ENCODE measurements at regions not wholly inside any gene's neighbourhood (a gene's known extent, or its start where the extent isn't known, plus 50 kb on each side); places are given as distances from the start of the nearest gene placed in this dataset.
"Not testable (repeated sequence)": the region's sequence is repeated elsewhere in the genome, so short reads cannot be mapped to it uniquely, and the experiment has no call there.

DNA sequence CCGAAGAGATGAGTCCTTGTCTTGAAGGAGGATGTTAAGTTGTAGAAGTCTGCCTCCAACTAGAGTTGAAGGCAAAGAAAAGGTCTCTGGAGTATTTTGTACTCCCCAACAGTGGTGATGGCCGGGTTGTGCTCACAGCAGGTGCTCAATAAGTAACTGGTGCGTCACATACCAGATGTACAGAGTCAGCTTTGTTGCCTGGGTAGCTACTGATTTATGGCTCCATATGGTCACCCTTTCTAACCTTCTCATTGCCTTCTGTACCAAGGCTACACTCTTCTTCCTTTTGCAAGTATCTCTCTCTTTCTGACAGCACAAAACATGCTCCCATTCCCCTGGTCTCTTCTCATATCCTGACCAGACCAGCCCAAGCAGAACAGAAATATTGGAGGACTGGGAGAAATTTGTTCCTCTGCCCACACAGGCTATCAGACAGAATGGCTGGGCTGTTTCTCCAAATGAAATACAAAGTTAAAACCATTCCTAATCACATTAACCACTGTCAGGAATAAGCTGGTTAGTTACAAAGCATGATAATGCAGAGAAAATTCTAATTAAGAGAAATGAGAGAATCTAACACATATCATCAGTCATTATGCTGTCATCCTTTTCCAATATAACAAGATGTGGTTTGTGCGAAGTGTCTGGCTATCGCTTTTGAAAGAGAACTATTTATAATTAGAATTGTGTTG is 150.1 kb upstream of the LRRN1 start:
- H3K79me2 ChIP-seq (ENCODE audit: low read length), result no peaks in the 10 kb centered on the region
- no peak overlapping the region for H2AFZ ChIP-seq (ENCODE audit: low read length)
- H3K4me1 ChIP-seq (ENCODE audit: low read length), result no peaks in the 10 kb centered on the region
- H3K27me3 ChIP-seq (ENCODE audit: low read length), result no peaks in the 10 kb centered on the region
- no peaks in the 10 kb centered on the region for H3K9me2 ChIP-seq (replicated peaks; ENCODE audit: insufficient read depth, low read length)
- no peak overlapping the region for H3K9ac ChIP-seq (ENCODE audit: low read length)
- no peak overlapping the region for H3K27ac ChIP-seq (ENCODE audit: low read length)
- no peaks in the 10 kb centered on the region for H4K20me1 ChIP-seq (ENCODE audit: insufficient read depth, low read depth, low read length)
- no peak overlapping the region for H3K4me3 ChIP-seq (ENCODE audit: low read length)
- no peak overlapping the region for H3K4me2 ChIP-seq (ENCODE audit: low read depth, low read length, poor library complexity, severe bottlenecking)
- no peaks in the 10 kb centered on the region for H3K9me3 ChIP-seq (ENCODE audit: low read length)
- no peak for DNase-seq
- no peaks in the 10 kb centered on the region for H3K36me3 ChIP-seq (ENCODE audit: insufficient read depth, low read length)

DNA sequence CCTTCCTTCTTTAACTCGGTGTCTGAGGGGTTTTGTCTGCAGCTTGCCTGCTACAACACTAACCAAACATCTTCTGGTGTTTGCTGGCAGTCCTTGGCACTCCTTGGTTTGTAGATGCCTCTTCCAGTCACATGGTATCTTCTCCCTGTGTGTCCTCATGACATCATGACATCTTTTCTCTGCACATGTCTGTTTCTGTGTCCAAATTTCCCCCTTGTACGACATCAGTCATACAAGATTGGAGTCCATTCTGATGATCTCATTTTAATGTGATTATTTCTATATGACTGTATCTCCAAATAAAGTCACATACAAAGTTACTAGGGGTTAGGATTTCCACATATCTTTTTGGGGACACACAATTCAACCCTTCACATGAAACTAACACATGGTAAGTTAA is 152.3 kb upstream of the LRRN1 start:
- H3K27me3 ChIP-seq (ENCODE audit: low read length), result no peaks in the 10 kb centered on the region
- H3K36me3 ChIP-seq (ENCODE audit: insufficient read depth, low read length), result no peaks in the 10 kb centered on the region
- H3K4me3 ChIP-seq (ENCODE audit: low read length), result no peak overlapping the region
- no peak for DNase-seq
- no peaks in the 10 kb centered on the region for H3K79me2 ChIP-seq (ENCODE audit: low read length)
- H3K4me2 ChIP-seq (ENCODE audit: low read depth, low read length, poor library complexity, severe bottlenecking), result no peak overlapping the region
- no peak overlapping the region for H3K9ac ChIP-seq (ENCODE audit: low read length)
- H3K9me3 ChIP-seq (ENCODE audit: low read length), result no peaks in the 10 kb centered on the region
- H4K20me1 ChIP-seq (ENCODE audit: insufficient read depth, low read depth, low read length), result no peaks in the 10 kb centered on the region
- H3K9me2 ChIP-seq (replicated peaks; ENCODE audit: insufficient read depth, low read length), result no peaks in the 10 kb centered on the region
- no peaks in the 10 kb centered on the region for H3K4me1 ChIP-seq (ENCODE audit: low read length)
- H3K27ac ChIP-seq (ENCODE audit: low read length), result no peak overlapping the region
- no peak overlapping the region for H2AFZ ChIP-seq (ENCODE audit: low read length)

DNA sequence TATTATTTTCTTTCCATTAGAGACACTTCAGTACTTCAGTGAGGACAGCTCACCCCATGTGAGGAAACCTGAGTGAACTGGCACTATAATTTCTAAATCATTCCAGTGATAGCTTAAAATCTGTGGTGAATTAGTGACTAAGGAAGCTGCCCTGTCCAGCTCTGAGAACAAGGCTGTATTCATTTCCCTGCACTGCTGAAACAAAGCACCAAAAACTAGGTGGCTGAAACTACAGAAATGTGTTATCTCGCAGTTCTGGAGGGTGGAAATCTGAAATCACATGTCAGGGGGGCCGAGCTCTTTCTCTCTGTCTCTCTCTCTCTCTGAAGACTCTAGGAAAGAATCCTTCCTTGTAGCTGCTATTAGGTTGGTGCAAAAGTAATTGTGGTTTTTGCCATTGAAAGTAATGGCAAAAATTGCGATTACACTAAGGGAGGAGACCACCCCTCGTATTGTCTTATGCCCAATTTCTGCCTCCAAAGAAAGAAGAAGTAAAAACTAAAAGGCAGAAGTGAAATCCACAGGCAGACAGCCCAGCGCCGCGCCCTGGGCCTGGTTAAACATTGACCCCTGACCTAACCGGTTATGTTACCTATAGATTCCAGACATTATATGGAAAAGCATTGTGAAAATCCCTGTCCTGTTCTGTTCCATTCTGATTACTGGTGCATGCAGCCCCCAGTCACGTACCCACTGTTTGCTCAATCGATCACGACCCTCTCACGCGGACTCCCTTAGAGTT is 153.0 kb upstream of the LRRN1 start:
- not testable (repeated sequence) for H3K36me3 ChIP-seq (ENCODE audit: insufficient read depth, low read length); H4K20me1 ChIP-seq (ENCODE audit: insufficient read depth, low read depth, low read length); H3K4me2 ChIP-seq (ENCODE audit: low read depth, low read length, poor library complexity, severe bottlenecking); H3K27ac ChIP-seq (ENCODE audit: low read length); H2AFZ ChIP-seq (ENCODE audit: low read length); H3K27me3 ChIP-seq (ENCODE audit: low read length); DNase-seq; H3K9me3 ChIP-seq (ENCODE audit: low read length); H3K4me1 ChIP-seq (ENCODE audit: low read length); H3K4me3 ChIP-seq (ENCODE audit: low read length); H3K79me2 ChIP-seq (ENCODE audit: low read length); H3K9ac ChIP-seq (ENCODE audit: low read length); H3K9me2 ChIP-seq (replicated peaks; ENCODE audit: insufficient read depth, low read length)

DNA sequence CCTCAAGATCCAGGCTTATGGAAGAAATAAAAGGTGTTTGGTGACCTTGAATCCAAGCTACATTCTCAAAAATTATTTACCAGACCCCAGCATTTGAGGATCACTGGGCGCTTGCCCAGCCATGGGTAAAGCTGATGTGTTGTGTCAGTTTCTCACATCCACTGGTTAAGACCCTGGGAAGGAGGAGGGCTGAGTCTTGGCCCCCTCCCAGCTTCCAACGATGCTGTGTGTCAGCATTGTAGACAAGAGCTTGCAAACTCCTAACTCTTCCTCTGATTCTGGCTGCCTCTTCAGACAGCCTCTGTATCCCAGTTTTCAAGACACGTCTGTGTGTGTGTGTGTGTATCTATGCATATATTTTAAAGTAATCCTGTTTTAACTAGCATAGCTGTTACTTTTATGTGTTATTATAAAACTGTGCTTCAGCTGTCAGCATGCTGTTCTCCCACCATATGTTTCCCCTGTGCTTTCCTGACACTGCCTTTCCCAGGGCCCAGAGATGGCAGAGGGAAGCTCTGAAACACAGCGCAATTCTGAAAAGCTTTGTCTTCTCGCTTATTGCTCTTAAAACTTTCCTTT is 157.3 kb upstream of the LRRN1 start:
- no peak overlapping the region for H3K9ac ChIP-seq (ENCODE audit: low read length)
- no peak for DNase-seq
- H3K4me3 ChIP-seq (ENCODE audit: low read length), result no peak overlapping the region
- no peak overlapping the region for H3K27ac ChIP-seq (ENCODE audit: low read length)
- H3K9me3 ChIP-seq (ENCODE audit: low read length), result no peaks in the 10 kb centered on the region
- no peak overlapping the region for H3K4me2 ChIP-seq (ENCODE audit: low read depth, low read length, poor library complexity, severe bottlenecking)
- no peaks in the 10 kb centered on the region for H3K79me2 ChIP-seq (ENCODE audit: low read length)
- no peak overlapping the region for H2AFZ ChIP-seq (ENCODE audit: low read length)
- H4K20me1 ChIP-seq (ENCODE audit: insufficient read depth, low read depth, low read length), result no peaks in the 10 kb centered on the region
- H3K4me1 ChIP-seq (ENCODE audit: low read length), result no peaks in the 10 kb centered on the region
- no peaks in the 10 kb centered on the region for H3K36me3 ChIP-seq (ENCODE audit: insufficient read depth, low read length)
- no peaks in the 10 kb centered on the region for H3K9me2 ChIP-seq (replicated peaks; ENCODE audit: insufficient read depth, low read length)
- no peaks in the 10 kb centered on the region for H3K27me3 ChIP-seq (ENCODE audit: low read length)

DNA sequence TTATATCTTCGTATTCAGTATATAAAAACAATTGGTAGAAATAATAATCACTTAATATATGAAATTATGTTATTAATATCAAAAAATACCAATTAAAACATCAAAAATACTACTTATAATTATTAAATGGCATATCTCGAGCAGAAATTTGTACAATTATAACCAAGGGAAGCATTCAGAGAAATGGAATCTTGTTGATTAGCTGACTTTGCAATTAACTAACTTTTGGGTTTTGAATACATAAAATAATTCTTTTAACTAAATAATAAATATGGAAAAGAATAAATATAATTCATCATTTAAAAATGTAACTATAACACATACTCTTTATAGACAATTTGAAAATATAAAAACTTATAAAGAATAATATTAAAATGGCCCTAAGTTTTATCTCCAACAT is 160.2 kb upstream of the LRRN1 start:
- Histone ChIP-seq H2AFZ (ENCODE audit: low read length) (no peak overlapping the region), H3K9ac (ENCODE audit: low read length) (no peak overlapping the region), H3K4me2 (ENCODE audit: low read depth, low read length, poor library complexity, severe bottlenecking) (no peak overlapping the region), H3K79me2 (ENCODE audit: low read length) (no peaks in the 10 kb centered on the region), H3K4me1 (ENCODE audit: low read length) (no peaks in the 10 kb centered on the region), H3K36me3 (ENCODE audit: insufficient read depth, low read length) (no peaks in the 10 kb centered on the region), H3K4me3 (ENCODE audit: low read length) (no peak overlapping the region), H3K27ac (ENCODE audit: low read length) (no peak overlapping the region), H3K9me3 (ENCODE audit: low read length) (no peaks in the 10 kb centered on the region), H3K27me3 (ENCODE audit: low read length) (no peaks in the 10 kb centered on the region), H3K9me2 (replicated peaks; ENCODE audit: insufficient read depth, low read length) (no peaks in the 10 kb centered on the region), H4K20me1 (ENCODE audit: insufficient read depth, low read depth, low read length) (no peaks in the 10 kb centered on the region)
- no peak for DNase-seq

DNA sequence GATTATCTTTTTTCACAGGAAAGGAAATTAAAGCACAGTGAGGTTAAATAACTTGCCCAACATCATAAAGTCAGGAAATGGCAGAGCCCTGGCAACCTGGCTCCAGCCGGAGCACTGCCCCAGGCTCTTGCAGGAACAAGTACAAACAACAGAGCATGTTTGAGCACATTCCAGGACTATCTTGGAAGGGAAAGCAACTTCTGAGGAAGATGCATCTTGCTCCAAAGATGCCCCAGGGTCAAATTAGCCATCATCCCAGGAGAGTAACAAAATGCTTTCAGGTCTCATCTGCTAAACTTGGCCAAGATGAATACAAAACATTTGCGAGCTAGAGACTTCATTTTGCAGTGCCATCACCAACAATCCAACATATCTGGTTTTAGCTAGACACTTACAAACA is 162.4 kb upstream of the LRRN1 start:
- Histone ChIP-seq H3K4me2 (ENCODE audit: low read depth, low read length, poor library complexity, severe bottlenecking) (no peak overlapping the region), H3K79me2 (ENCODE audit: low read length) (no peaks in the 10 kb centered on the region)
- no peak for DNase-seq

DNA sequence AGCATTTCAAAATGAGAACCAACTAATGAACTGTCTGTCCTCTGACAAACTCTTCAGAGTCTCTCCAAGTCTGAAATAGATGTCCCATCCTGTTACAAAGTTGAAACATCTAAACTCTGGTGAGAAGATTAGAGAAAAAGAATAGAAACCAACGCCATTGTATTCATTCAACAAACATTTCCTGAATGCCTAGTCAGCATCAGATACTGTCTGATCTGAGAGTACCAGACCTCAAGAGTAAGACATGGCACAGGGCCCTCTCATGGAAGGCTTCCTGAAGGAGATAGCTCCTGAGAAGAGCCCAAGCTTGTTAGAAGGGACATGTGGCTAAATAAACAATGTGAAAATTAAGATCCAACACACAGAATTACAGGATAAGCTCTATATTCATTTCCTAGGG is 164.1 kb upstream of the LRRN1 start:
- Histone ChIP-seq H3K4me3 (ENCODE audit: low read length) (no peak overlapping the region), H3K4me2 (ENCODE audit: low read depth, low read length, poor library complexity, severe bottlenecking) (no peak overlapping the region), H3K36me3 (ENCODE audit: insufficient read depth, low read length) (no peaks in the 10 kb centered on the region), H4K20me1 (ENCODE audit: insufficient read depth, low read depth, low read length) (no peaks in the 10 kb centered on the region), H3K27ac (ENCODE audit: low read length) (no peak overlapping the region), H3K9me2 (replicated peaks; ENCODE audit: insufficient read depth, low read length) (no peaks in the 10 kb centered on the region), H3K27me3 (ENCODE audit: low read length) (no peaks in the 10 kb centered on the region), H2AFZ (ENCODE audit: low read length) (no peak overlapping the region), H3K79me2 (ENCODE audit: low read length) (no peaks in the 10 kb centered on the region), H3K9me3 (ENCODE audit: low read length) (no peaks in the 10 kb centered on the region), H3K9ac (ENCODE audit: low read length) (no peak overlapping the region), H3K4me1 (ENCODE audit: low read length) (no peaks in the 10 kb centered on the region)
- no peak for DNase-seq

More for the DNA sequence above, 162.4 kb upstream of the LRRN1 start:
- no peak overlapping the region for H3K4me3 ChIP-seq (ENCODE audit: low read length)
- H4K20me1 ChIP-seq (ENCODE audit: insufficient read depth, low read depth, low read length), result no peaks in the 10 kb centered on the region
- H3K27me3 ChIP-seq (ENCODE audit: low read length), result no peaks in the 10 kb centered on the region
- no peak overlapping the region for H3K27ac ChIP-seq (ENCODE audit: low read length)
- no peaks in the 10 kb centered on the region for H3K4me1 ChIP-seq (ENCODE audit: low read length)
- H3K9me2 ChIP-seq (replicated peaks; ENCODE audit: insufficient read depth, low read length), result no peaks in the 10 kb centered on the region
- no peak overlapping the region for H2AFZ ChIP-seq (ENCODE audit: low read length)
- no peak overlapping the region for H3K9ac ChIP-seq (ENCODE audit: low read length)
- no peaks in the 10 kb centered on the region for H3K9me3 ChIP-seq (ENCODE audit: low read length)
- no peaks in the 10 kb centered on the region for H3K36me3 ChIP-seq (ENCODE audit: insufficient read depth, low read length)

DNA sequence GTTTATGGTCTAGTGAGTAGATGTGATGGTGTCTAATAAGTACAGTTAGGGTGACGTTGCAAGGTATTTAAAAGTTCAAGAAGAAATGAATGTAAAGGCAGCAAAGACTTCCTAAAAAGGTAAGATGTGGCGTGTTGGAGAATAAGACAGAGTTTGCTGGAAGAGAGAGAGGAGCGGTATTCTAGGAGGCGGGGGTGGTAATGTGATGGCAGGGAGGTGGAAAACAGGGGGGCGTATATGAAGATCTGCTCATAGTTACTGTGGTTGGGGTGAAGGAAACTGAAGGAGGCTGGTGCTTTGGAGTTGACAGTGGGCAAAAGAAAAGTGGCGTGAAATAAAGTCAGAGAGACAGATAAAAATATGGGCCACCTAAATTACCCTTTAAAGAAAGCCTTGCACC is 164.9 kb upstream of the LRRN1 start:
- H4K20me1 ChIP-seq (ENCODE audit: insufficient read depth, low read depth, low read length), result no peaks in the 10 kb centered on the region
- no peak overlapping the region for H3K9ac ChIP-seq (ENCODE audit: low read length)
- no peaks in the 10 kb centered on the region for H3K4me1 ChIP-seq (ENCODE audit: low read length)
- H3K4me3 ChIP-seq (ENCODE audit: low read length), result no peak overlapping the region
- no peaks in the 10 kb centered on the region for H3K36me3 ChIP-seq (ENCODE audit: insufficient read depth, low read length)
- DNase-seq, result no peak
- H2AFZ ChIP-seq (ENCODE audit: low read length), result no peak overlapping the region
- no peaks in the 10 kb centered on the region for H3K79me2 ChIP-seq (ENCODE audit: low read length)
- no peak overlapping the region for H3K4me2 ChIP-seq (ENCODE audit: low read depth, low read length, poor library complexity, severe bottlenecking)
- no peaks in the 10 kb centered on the region for H3K9me3 ChIP-seq (ENCODE audit: low read length)
- H3K27ac ChIP-seq (ENCODE audit: low read length), result no peak overlapping the region
- no peaks in the 10 kb centered on the region for H3K27me3 ChIP-seq (ENCODE audit: low read length)
- no peaks in the 10 kb centered on the region for H3K9me2 ChIP-seq (replicated peaks; ENCODE audit: insufficient read depth, low read length)

Data from Karpas-422 (cell line).